ENCODE measurements at regions not wholly inside any gene's neighbourhood (a gene's known extent, or its start where the extent isn't known, plus 50 kb on each side); places are given as distances from the start of the nearest gene placed in this dataset.

- TF ChIP-seq REST (IDR thresholded peaks at IDR 0.05; ENCODE audit: low read depth, low read length) = no peak
- no peak for TF ChIP-seq ELF1 (IDR thresholded peaks at IDR 0.05)
- TF ChIP-seq TAF1 (IDR thresholded peaks at IDR 0.05; ENCODE audit: borderline replicate concordance, low read depth, low read length) = no peak
These were observed 112.7 kb upstream of the TEKT4 start (continued) for GRCh38 chr2:94758546-94758945.

DNA sequence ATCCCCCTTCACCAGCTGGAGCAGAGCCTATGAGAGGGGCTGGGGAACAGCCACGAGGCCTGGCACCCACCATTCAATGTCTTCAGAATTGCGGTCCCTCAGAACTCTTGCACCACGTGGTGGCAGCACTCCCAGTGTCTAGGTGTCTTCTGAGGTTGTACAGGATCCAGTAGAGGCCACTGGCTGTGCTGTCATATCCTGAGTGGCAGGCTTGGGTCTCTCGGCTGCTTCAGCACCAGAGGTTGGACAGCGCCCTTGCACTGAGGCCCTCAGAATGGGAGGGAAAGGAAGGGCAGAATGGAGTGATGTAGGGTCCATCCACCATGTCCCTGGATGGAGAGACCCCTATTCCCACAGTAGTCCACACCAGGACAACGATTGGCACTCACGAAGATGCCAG is 112.0 kb upstream of the TEKT4 start:
- no peaks in the 10 kb centered on the region for H3K79me2 ChIP-seq (ENCODE audit: insufficient read depth)
- H3K9me3 ChIP-seq = no peaks in the 10 kb centered on the region
- 9% methylated on average over 5 of the region's 7 CpGs for WGBS (ENCODE audit: low lambda C conversion rate)
- no peaks in the 10 kb centered on the region for H3K4me1 ChIP-seq (ENCODE audit: control insufficient read depth in 1 of 2, insufficient read depth in 2 of 2, low read depth in 1 of 2, low read length in 1 of 2)
- H3K27me3 ChIP-seq (ENCODE audit: insufficient read depth) = no peaks in the 10 kb centered on the region
- no peak overlapping the region for H3K4me3 ChIP-seq (ENCODE audit: low read depth in 2 of 2, low read length in 1 of 2)
- no peaks in the 10 kb centered on the region for H3K9me2 ChIP-seq
- no peaks in the 10 kb centered on the region for H4K20me1 ChIP-seq (ENCODE audit: insufficient read depth)
- no peak overlapping the region for H2AFZ ChIP-seq (ENCODE audit: low read depth)
- no peak overlapping the region for H3K27ac ChIP-seq (ENCODE audit: low read depth in 2 of 2, low read length in 1 of 2)
- POLR2A ChIA-PET = no interaction called here
- no peak for DNase-seq
- CTCF ChIA-PET = no interaction called here
- no peak overlapping the region for H3K9ac ChIP-seq
- H3K36me3 ChIP-seq (replicated peaks in 1 of 2; ENCODE audit: control insufficient read depth in 1 of 2, insufficient read depth in 2 of 2, low read length in 1 of 2) = no peaks in the 10 kb centered on the region
- TF ChIP-seq REST (IDR thresholded peaks at IDR 0.05; ENCODE audit: low read depth, low read length) (peak; percentile 91), RXRA (IDR thresholded peaks at IDR 0.05; ENCODE audit: borderline replicate concordance, low read depth) (no peak), JUND (IDR thresholded peaks at IDR 0.05) (no peak), YY1 (IDR thresholded peaks at IDR 0.05; ENCODE audit: low read depth) (no peak)
- TF ChIP-seq, protein P1, sequence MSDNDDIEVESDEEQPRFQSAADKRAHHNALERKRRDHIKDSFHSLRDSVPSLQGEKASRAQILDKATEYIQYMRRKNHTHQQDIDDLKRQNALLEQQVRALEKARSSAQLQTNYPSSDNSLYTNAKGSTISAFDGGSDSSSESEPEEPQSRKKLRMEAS (IDR thresholded peaks at IDR 0.05; ENCODE audit: low read depth) = no peak
- TF ChIP-seq, protein P2, sequence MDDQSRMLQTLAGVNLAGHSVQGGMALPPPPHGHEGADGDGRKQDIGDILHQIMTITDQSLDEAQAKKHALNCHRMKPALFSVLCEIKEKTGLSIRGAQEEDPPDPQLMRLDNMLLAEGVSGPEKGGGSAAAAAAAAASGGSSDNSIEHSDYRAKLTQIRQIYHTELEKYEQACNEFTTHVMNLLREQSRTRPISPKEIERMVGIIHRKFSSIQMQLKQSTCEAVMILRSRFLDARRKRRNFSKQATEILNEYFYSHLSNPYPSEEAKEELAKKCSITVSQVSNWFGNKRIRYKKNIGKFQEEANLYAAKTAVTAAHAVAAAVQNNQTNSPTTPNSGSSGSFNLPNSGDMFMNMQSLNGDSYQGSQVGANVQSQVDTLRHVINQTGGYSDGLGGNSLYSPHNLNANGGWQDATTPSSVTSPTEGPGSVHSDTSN (IDR thresholded peaks at IDR 0.05) = no peak
- H3K4me2 ChIP-seq = no peak overlapping the region
- no peaks in the 10 kb centered on the region for H3F3A ChIP-seq (replicated peaks; ENCODE audit: insufficient read depth)

Measured in SK-N-SH (cell line).